CD4-positive, alpha-beta memory T cell (primary cell): ENCODE measurements at regions not wholly inside any gene's neighbourhood (a gene's known extent, or its start where the extent isn't known, plus 50 kb on each side); places are given as distances from the start of the nearest gene placed in this dataset. TPM values are rescaled to one million over a fixed set of nuclear protein-coding genes. Genes with fewer than 3 reads are reported as not detected.
A peak's percentile ranks its signal among the peaks of the same experiment; 100 is the strongest.

ENCODE experiments used
- CTCF ChIA-PET: fragments of 350-600 bp; sonication (Branson Sonifier 250); formaldehyde crosslinking; loops from one replicate; lab custom pipeline; 2021; ENCODE audit warnings: inconsistent platforms; ENCODE audit not compliant: partially characterized antibody; lab: Charles Lee
- POLR2A ChIA-PET: fragments of 350-600 bp; sonication (Branson Sonifier 250); formaldehyde crosslinking; loops from one replicate; lab custom pipeline; 2021; ENCODE audit not compliant: partially characterized antibody; lab: Charles Lee
- DNase-seq, 5 donors: peaks; one replicate each; pipeline versions ENCODE4 v3.0.0 to v3.0.0-alpha.2; 2020 to 2022; ENCODE audit warnings: mixed read lengths in 1 of 5
- H3K27ac ChIP-seq: one replicate; pipeline ENCODE4 v1.7.0; 2013; ENCODE audit warnings: low read depth, low read length
- H3K27me3 ChIP-seq: 2 replicates; pipeline ENCODE4 v1.7.0; 2013; ENCODE audit warnings: mild to moderate bottlenecking, low read length, moderate library complexity; ENCODE audit not compliant: insufficient read depth
- H3K36me3 ChIP-seq: 2 replicates; pipeline ENCODE4 v1.7.0; 2013; ENCODE audit warnings: mild to moderate bottlenecking, low read length, moderate library complexity; ENCODE audit not compliant: insufficient read depth
- H3K4me1 ChIP-seq: 2 replicates; pipeline ENCODE4 v1.7.0; 2013; ENCODE audit warnings: mild to moderate bottlenecking, low read length, moderate library complexity; ENCODE audit not compliant: insufficient read depth
- H3K4me3 ChIP-seq, 2 donors: one replicate each; pipeline ENCODE4 v1.7.0; 2013; ENCODE audit warnings: low read length in 2 of 2, mild to moderate bottlenecking in 1 of 2
- H3K9me3 ChIP-seq, 2 donors: one replicate each; pipeline ENCODE4 v1.7.0; 2013; ENCODE audit warnings: low read length in 2 of 2, control low read depth in 1 of 2; ENCODE audit not compliant: control insufficient read depth in 1 of 2
- H3K27ac Mint-ChIP-seq, 7 donors: one replicate each; pipeline ENCODE4 v1.8.0; 2020 to 2021; ENCODE audit warnings: mixed read lengths in 7 of 7, mild to moderate bottlenecking in 6 of 7, inconsistent platforms in 3 of 7, moderate library complexity in 3 of 7
- H3K27me3 Mint-ChIP-seq, 2 donors: one replicate each; pipeline ENCODE4 v1.8.0; 2020 to 2021; ENCODE audit warnings: mixed read lengths in 2 of 2
- H3K36me3 Mint-ChIP-seq, 2 donors: one replicate each; pipeline ENCODE4 v1.8.0; 2020 to 2021; ENCODE audit warnings: mixed read lengths in 2 of 2, inconsistent platforms in 1 of 2, mild to moderate bottlenecking in 1 of 2
- H3K4me1 Mint-ChIP-seq, 4 donors: one replicate each; pipeline ENCODE4 v1.8.0; 2020 to 2021; ENCODE audit warnings: mixed read lengths in 4 of 4, mild to moderate bottlenecking in 1 of 4
- H3K4me3 Mint-ChIP-seq, 8 donors: one replicate each; pipeline ENCODE4 v1.8.0; 2020 to 2021; ENCODE audit warnings: mixed read lengths in 8 of 8, mild to moderate bottlenecking in 7 of 8, moderate library complexity in 6 of 8, inconsistent platforms in 3 of 8
- H3K9me3 Mint-ChIP-seq, 8 donors: one replicate each; pipeline ENCODE4 v1.8.0; 2020 to 2021; ENCODE audit warnings: mixed read lengths in 8 of 8, mild to moderate bottlenecking in 5 of 8, inconsistent platforms in 3 of 8, moderate library complexity in 1 of 8
- intact Hi-C: fragments of 100-400 bp; cut with micrococcal nuclease; formaldehyde crosslinking; loops from one replicate; pipeline ENCODE4 v1.15.1; 2023
- microRNA-seq: library from miRNA; unstranded; fragments of <30 nt; microRNA quantifications from one replicate; pipeline ENCODE4 v1.2.0, GENCODE V29; 2021; ENCODE audit warnings: borderline replicate concordance, borderline number of aligned reads, borderline microRNAs expressed, mixed read lengths

- Mint-ChIP-seq H3K36me3 (no peaks in the 10 kb centered on the region), H3K27ac (no peak overlapping the region)
Observed at GRCh38 chr14:101508948-101509729, 52.2 kb upstream of the DIO3 start.

GRCh38 chr14:101509730-101510371 is 51.4 kb upstream of the DIO3 start:
- no peaks in the 10 kb centered on the region for H3K27me3 ChIP-seq
- CTCF ChIA-PET, result interaction anchor here (0.6 kb wide), 1 partner anchor 1516 kb away, joined by 5 read pairs; no protein-coding TSS in a partner anchor
- H3K36me3 ChIP-seq, result no peaks in the 10 kb centered on the region
- POLR2A ChIA-PET, result no interaction called here
- Mint-ChIP-seq H3K4me3 (no peak overlapping the region), H3K27ac (no peak overlapping the region), H3K4me1 (no peaks in the 10 kb centered on the region), H3K36me3 (no peaks in the 10 kb centered on the region), H3K9me3 (no peaks in the 10 kb centered on the region), H3K27me3 (no peaks in the 10 kb centered on the region)
- H3K9me3 ChIP-seq, result no peaks in the 10 kb centered on the region
- intact Hi-C loops, result no loop called here
- H3K4me1 ChIP-seq, result no peaks in the 10 kb centered on the region
- DNase-seq, result no peak
- no peak overlapping the region for H3K4me3 ChIP-seq
- H3K27ac ChIP-seq, result no peak overlapping the region

More at GRCh38 chr14:101508948-101509729, 52.2 kb upstream of the DIO3 start:
- POLR2A ChIA-PET, result no interaction called here
- Histone ChIP-seq H3K36me3 (no peaks in the 10 kb centered on the region), H3K27me3 (no peaks in the 10 kb centered on the region), H3K4me3 (no peak overlapping the region), H3K9me3 (no peaks in the 10 kb centered on the region), H3K27ac (no peak overlapping the region), H3K4me1 (no peaks in the 10 kb centered on the region)
- intact Hi-C loops, result no loop called here
- Mint-ChIP-seq H3K9me3 (no peaks in the 10 kb centered on the region), H3K27me3 (no peaks in the 10 kb centered on the region), H3K4me1 (no peaks in the 10 kb centered on the region), H3K4me3 (no peak overlapping the region)
- DNase-seq, result no peak
- CTCF ChIA-PET, result no interaction called here

- CTCF ChIA-PET, result no interaction called here
- H3K36me3 Mint-ChIP-seq, result no peaks in the 10 kb centered on the region
- peaks cover 0 to 9% (median 5%) of the 10 kb centered on the region in 8 donors for H3K9me3 Mint-ChIP-seq
- POLR2A ChIA-PET, result no interaction called here
- Histone ChIP-seq H3K9me3 (no peaks in the 10 kb centered on the region), H3K4me3 (no peak overlapping the region), H3K4me1 (no peaks in the 10 kb centered on the region), H3K27ac (no peak overlapping the region), H3K27me3 (no peaks in the 10 kb centered on the region), H3K36me3 (no peaks in the 10 kb centered on the region)
- H3K4me1 Mint-ChIP-seq, result no peaks in the 10 kb centered on the region
- H3K27me3 Mint-ChIP-seq, result peaks cover 0 to 2% of the 10 kb centered on the region in 2 donors
- intact Hi-C loops, result no loop called here
- H3K27ac Mint-ChIP-seq, result no peak overlapping the region
- DNase-seq, result no peak
- H3K4me3 Mint-ChIP-seq, result no peak overlapping the region
Observed at GRCh38 chr14:101511199-101511598, 50.1 kb upstream of the DIO3 start.

Small RNA genes lying in the stretch of these regions (microRNA-seq; reads per million reads assigned to microRNA genes)
- gene MIR1185-1 (not detected), gene MIR1185-2 (not detected), gene MIR1193 (not detected), gene MIR1197 (not detected), gene MIR134 (not detected), gene MIR154 (not detected), gene MIR299 (0.96 reads per million), gene MIR300 (not detected), gene MIR323A (not detected), gene MIR323B (not detected), gene MIR329-1 (not detected), gene MIR329-2 (not detected), gene MIR369 (2.9 reads per million, percentile 8 among the genes with 10 or more reads in this experiment), gene MIR376A1 (not detected), gene MIR376A2 (not detected), gene MIR376B (not detected), gene MIR376C (1.2 reads per million), gene MIR377 (not detected), gene MIR379 (5.0 reads per million, percentile 24 among the genes with 10 or more reads in this experiment), gene MIR380 (not detected), gene MIR381 (0.96 reads per million), gene MIR382 (1.9 reads per million), gene MIR409 (2.9 reads per million, percentile 8 among the genes with 10 or more reads in this experiment), gene MIR411 (11.0 reads per million, percentile 41 among the genes with 10 or more reads in this experiment), gene MIR412 (not detected), gene MIR485 (not detected), gene MIR487A (not detected), gene MIR487B (9.3 reads per million, percentile 38 among the genes with 10 or more reads in this experiment), gene MIR494 (2.6 reads per million, percentile 7 among the genes with 10 or more reads in this experiment), gene MIR495 (not detected), gene MIR496 (not detected), gene MIR539 (not detected), gene MIR541 (not detected), gene MIR543 (not detected), gene MIR544A (not detected), gene MIR654 (not detected), gene MIR655 (not detected), gene MIR656 (not detected), gene MIR668 (not detected), gene MIR758 (not detected), gene MIR889 (not detected)
